ENCODE measurements at regions not wholly inside any gene's neighbourhood (a gene's known extent, or its start where the extent isn't known, plus 50 kb on each side); places are given as distances from the start of the nearest gene placed in this dataset.
"Not testable (repeated sequence)": the region's sequence is repeated elsewhere in the genome, so short reads cannot be mapped to it uniquely, and the experiment has no call there.

DNA sequence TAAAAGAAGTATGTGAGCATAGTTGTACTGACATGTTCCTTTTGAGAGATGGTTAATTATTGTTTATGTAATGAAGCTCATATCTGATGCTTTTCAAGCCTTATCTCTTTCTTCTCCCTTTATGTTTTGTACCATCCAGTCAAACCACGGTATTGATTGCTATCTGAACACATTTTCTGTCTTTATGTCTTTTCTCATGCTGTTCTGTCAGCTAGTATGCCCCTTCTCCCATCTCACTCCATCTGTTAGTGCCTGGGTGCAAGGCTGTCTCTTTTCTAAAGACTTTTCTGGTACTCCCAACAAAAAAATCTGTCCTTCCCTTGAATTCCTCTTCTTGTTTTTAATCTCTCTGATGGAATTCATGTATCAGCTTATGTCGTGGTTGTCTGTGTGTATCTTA is 883.8 kb upstream of the IGFBP7 start:
- DNase-seq, result no peak

DNA sequence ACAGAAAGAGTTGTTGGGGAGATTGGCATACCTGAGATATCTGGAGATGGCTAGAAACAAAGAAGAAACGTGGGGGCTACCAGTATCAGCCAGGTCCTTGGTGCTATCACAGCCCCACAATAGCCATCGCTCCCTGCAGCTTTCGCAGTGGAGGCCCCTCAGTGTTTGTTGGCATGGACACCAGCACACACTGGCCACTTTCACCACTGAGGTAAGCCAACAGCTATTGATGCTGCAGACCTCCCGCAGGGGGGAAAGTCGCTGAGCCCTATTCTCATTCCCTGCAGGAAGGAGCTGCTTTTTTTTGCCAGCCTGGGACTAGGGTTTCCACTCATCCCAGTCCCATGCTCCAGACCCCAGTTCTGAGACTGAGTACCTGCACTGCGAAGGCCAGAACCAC is 879.2 kb upstream of the IGFBP7 start:
- DNase-seq, result no peak

DNA sequence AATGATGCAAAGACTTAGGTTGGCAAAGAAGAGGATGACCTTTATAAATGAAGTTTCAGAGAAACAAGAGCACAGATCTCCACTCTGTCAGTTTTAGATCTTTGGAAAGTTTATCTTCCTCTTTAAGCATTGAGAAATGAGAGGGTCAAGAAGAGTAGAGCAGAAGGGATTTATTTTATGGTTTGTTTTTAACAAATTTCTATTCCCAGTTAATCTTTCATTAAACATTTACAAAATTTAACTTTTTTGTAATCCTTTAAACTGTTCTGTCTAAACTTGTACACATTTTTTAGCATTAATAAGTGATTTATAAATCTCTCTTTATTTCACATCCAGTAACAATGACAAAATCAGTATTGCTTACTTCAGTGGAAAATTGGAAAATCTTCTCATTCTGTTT is 875.0 kb upstream of the IGFBP7 start:
- DNase-seq, result no peak

GRCh38 chr4:57981123-57981522 is 870.9 kb upstream of the IGFBP7 start:
- DNase-seq, result no peak

GRCh38 chr4:57974821-57975220 is 864.6 kb upstream of the IGFBP7 start:
- no peak for DNase-seq

DNA sequence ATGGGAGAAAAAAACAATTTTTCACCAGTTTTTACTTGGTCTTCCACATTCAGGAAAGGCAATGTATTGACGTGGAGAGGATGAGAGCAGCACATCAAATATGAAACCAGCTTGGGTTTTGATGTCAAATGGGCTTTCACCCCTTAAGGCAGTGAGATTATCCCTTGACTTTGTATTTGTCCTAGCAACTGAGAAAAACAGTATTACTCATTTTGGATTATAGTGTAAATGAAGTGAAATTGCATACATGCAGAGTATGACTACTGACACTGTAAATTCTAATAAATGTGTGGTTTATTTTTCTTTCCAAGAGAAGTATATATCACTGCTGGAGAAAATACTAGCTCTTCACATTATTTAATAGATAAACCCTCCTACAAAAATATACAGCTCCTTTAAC is 863.6 kb upstream of the IGFBP7 start:
- no peak for DNase-seq

GRCh38 chr4:57971261-57971660 is 861.1 kb upstream of the IGFBP7 start:
- no peak for DNase-seq

DNA sequence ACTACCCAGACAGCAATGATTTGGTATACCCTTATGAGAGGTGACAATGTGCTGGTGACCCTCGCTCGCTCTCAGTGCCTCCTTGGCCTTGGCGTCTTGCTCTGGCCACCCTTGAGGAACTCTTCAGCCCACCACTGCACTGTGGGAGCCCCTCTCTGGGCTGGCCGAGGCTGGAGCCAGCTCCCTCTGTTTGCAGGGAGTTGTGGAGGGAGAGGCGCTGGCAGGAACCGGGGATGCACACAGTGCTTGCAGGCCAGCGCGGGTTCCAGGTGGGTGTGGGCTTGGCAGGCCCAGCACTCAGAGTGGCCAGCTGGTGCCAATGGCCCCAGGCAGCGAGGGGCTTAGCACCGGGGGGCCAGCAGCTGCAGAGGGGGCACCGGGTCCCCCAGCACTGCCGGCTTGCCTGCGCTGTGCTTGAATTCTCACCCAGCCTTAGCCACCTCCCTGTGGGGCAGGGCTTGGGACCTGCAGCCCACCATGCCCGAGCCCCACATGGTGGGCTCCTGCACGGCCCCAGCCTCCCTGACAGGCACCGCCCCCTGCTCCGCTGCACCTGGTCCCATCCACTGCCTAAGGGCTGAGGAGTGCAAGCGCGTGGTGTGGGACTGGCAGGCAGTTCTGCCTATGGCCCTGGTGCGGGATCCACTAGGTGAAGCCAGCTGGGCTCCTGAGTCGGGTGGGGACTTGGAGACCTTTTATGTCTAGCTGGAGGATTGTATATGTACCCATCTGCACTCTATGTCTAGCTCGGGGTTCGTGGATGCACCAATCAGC is 857.0 kb upstream of the IGFBP7 start:
- no peak for DNase-seq

DNA sequence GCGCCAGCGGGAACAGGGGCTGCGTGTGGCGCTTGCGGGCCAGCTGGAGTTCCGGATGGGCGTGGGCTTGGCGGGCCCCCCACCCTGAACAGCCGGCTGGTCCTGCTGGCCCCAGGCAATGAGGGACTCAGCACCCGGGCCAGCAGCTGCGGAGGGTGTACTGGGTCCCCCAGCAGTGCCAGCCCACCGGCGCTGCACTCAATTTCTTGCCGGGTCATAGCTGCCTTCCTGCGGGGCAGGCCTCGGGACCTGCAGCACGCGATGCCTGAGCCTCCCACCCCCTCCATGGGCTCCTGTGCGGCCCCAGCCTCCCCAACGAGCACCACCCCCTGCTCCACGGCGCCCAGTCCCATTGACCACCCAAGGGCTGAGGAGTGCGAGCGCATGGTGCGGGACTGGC is 855.2 kb upstream of the IGFBP7 start:
- DNase-seq, result not testable (repeated sequence)

- DNase-seq, result no peak
These were observed 835.1 kb upstream of the IGFBP7 start for GRCh38 chr4:57945298-57945697.

DNA sequence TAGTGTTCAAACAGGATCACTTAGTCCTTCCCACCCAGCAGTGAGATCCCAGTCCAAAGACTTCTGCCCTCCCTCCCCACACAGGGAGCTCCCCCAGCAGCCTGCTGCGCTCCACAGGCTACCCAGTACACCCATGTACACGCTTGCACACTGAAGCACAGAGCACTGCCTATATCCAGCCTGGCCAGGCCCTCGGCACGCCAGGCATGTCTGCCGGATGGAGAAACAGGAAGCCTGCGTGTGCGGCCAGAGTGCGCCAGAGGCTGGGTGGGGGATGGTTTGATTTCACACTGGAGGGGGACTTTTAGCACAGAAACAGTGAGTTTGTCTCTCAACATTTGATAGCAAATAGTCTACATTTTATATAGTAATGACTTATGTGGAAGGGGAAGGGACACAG is 833.5 kb upstream of the IGFBP7 start:
- no peak for DNase-seq

DNA sequence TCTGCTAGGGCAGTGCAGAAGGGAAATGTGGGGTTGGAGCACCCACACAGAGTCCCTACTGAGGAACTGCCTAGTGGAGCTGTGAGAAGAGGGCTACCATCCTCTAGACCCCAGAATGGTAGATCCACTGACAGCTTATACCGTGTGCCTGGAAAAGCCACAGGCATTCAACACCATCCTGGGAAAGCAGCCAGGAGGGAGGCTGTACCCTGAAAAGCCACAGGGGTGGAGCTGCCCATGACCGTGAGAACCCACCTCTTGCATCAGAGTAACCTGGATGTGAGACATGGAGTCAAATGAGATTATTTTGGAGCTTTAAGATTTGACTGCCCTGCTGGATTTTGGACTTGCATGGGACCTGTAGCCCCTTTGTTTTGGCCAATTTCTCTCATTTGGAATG is 827.1 kb upstream of the IGFBP7 start:
- DNase-seq, result not testable (repeated sequence)

DNA sequence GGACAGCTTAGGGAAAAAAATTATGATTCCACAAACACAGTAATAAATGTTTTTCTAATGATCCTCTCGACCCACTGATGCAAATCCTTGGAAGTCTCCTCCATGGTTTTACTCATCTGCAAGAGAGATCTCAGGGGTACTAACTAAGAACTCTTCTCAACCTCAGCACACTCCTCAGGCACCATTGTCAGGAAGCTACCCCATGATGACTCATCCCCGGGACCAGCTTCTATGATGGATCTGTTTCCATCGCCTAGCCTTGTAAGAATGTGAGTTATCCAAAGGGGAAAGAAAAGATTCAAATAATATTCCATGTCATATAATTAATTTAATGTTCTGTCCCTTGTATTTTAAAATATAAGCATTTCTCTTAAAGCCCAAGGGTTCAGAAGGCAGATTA is 816.1 kb upstream of the IGFBP7 start:
- DNase-seq, result no peak

DNA sequence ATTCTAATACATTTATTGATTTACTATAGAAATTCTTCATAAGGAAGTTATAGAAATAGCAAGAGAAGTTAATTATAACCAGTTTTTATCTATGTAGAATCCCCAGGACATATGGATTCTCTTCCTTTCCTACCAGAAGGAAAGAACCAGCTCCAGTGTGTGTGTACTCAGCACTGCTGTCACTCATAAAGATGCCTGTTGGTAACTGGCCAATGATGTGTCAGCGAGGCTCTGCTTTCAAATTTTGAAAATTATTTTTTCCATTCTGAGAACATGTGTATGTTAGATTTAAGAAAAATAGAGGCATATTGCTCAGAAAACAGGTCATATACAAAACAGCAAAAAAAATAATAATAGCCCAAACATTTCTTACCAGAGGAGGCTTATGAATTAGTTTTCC is 814.8 kb upstream of the IGFBP7 start:
- DNase-seq, result no peak

DNA sequence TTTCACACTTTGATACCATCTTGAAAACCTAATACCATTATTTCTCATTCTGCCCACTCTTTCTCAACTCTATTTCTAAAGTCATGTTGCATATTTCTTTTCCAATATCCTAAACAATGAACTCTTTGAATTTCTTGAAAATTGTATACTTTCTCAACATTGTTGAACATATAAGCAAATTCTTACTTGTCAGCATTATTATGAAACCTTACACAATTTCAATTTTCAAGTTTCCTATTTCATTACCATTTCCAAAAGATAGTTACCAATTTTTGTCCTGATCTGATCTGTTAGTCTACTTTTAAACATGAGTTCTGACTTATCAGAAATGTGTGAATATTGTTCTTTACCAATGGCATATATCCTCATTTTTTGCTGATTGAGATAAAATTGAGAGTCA is 806.3 kb upstream of the IGFBP7 start:
- no peak for DNase-seq

DNA sequence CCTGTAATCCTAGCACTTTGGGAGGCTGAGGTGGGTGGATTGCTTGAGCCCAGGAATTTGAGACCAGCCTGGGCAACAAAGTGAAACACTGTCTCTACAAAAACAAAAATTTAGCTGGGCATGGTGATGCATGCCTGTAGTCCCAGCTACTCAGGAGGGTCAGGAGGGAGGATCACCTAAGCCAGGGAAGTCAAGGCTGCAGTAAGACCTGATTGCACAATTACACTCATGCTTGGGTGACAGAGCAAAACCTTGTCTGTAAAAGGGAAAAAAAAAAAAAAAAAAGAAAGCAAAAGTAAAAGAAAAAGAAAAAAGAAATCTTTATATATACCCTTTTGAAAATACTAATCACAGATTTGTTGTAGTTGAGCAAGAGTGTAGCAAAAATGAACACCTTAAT is 801.0 kb upstream of the IGFBP7 start:
- DNase-seq, result no peak

DNA sequence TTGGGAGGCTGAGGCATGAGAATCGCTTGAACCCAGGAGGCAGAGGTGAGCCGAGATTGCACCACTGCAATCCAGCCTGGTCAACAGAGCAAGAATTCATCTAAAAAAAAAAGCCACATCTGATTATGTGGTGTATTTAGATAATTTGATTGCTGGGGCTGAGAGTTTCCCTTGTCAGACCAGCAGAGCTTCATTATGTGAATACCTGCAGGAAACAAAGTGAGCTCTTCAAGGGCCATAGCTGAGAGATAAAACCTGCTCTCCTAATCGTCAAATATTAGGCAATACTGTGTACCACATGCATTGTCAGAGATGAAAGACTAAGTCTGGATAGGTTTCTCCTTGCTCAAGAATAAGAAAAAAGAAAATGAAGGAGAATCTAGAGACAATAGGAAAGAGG is 800.0 kb upstream of the IGFBP7 start:
- DNase-seq, result no peak

GRCh38 chr4:57905965-57906364 is 795.8 kb upstream of the IGFBP7 start:
- no peak for DNase-seq

- no peak for DNase-seq
These were observed 766.9 kb upstream of the IGFBP7 start for GRCh38 chr4:57877047-57877458.

DNA sequence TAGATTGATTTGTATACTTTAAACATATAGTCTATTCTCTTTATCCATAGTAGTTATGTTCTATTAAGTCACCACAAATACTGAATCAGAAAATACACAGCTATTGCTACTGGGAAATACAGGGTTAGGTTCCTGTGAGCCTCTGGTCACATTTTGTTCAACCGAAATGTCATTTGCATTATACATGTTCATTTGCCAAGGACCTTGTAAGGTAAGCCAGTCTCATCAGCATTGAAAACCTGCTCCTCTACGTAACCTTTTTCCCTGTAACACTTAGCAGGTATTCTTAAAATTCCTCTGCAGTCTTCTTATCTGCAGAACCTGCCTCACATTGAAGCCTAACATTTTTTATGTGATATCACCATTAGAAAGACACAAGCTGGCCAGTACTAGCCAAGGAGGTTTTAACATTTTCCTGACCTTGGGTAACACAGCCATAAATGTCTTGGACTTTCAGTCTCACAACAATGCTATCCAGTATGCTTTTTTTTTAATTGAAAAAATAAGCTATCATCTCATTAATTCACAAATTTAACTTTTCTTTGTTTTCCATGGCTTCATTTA is 765.7 kb upstream of the IGFBP7 start:
- no peak for DNase-seq

- DNase-seq, result no peak
These were observed 756.4 kb upstream of the IGFBP7 start for GRCh38 chr4:57866468-57867171.

DNA sequence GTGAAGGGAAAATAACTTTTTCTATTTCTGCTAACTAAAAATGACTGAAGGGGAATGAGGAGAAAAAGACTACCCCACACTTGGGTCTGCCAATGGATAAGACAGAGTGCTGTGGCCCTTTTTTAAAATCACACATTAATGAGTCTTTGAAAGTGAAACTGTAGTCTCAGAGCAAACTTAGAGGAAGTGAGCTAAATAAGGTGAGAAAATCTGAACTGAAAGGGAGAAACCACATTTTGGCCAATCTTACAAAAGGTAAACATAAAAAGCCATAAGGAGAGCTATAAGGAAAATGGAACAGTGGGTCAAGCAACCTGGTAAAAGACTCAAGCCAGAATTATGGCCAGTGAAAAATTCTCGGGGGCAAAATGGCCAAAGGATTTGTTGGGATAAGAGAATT is 755.1 kb upstream of the IGFBP7 start:
- DNase-seq, result no peak

DNA sequence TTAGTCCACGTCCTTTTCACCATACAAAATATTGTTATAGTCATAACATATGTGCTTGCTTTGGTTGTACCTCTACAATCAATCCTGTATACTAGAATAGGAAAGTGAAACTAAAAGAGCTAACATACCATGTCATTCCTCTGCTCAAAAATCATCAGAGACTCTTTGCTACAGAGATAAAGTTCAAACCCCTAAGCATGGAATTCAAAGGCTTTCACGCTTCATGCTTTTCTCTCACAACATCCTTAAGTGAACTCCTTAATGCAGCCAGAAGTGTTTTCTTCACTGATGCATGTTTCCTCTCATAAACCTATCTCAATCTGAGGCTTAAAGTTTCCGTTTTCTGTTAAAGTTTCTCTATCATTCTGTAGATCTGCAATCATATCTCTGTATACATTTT is 744.6 kb upstream of the IGFBP7 start:
- no peak for DNase-seq

GRCh38 chr4:57850141-57850540 is 740.0 kb upstream of the IGFBP7 start:
- DNase-seq, result no peak

Data from central memory CD4-positive, alpha-beta T cell (primary cell).